ENCODE measurements at regions not wholly inside any gene's neighbourhood (a gene's known extent, or its start where the extent isn't known, plus 50 kb on each side); places are given as distances from the start of the nearest gene placed in this dataset.
"Not testable (repeated sequence)": the region's sequence is repeated elsewhere in the genome, so short reads cannot be mapped to it uniquely, and the experiment has no call there.

- no peak for ATAC-seq
- TF ChIP-seq ZNF8 (CRISPR knock-in tag; IDR thresholded peaks at IDR 0.05) (no peak), OSR1 (CRISPR knock-in tag; IDR thresholded peaks at IDR 0.05) (no peak), PPARA (CRISPR knock-in tag; IDR thresholded peaks at IDR 0.05; ENCODE audit: borderline replicate concordance) (no peak), ESRRG (CRISPR knock-in tag; IDR thresholded peaks at IDR 0.05) (no peak), ZNF565 (CRISPR knock-in tag; conservative IDR thresholded peaks at IDR 0.05; ENCODE audit: low read depth) (no peak), TOX (CRISPR knock-in tag; IDR thresholded peaks at IDR 0.05; ENCODE audit: borderline replicate concordance) (no peak), ZFP30 (CRISPR knock-in tag; IDR thresholded peaks at IDR 0.05) (no peak)
Measured at GRCh38 chr9:106487266-106487665, 375.7 kb upstream of the ZNF462 start.

GRCh38 chr9:106492126-106492525, 370.8 kb upstream of the ZNF462 start:
- ATAC-seq, result not testable (repeated sequence)

DNA sequence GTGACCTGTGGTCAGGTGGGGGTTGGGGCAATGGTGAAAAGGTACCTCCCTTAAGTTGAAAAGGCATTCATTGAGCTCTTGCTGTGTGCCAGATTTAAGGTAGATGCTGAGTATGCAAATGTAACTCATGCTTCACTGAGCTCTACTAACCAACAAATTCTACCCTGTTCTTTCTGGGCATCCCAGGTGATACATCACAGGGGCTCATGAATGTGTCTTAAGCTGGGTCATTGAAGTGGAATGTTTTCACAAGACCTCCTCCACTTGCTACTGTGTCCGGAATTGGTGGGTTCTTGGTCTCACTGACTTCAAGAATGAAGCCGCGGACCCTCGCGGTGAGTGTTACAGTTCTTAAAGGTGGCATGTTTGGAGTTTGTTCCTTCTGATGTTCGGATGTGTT, 362.8 kb upstream of the ZNF462 start:
- no peak for ATAC-seq

GRCh38 chr9:106501210-106501609, 361.8 kb upstream of the ZNF462 start:
- not testable (repeated sequence) for ATAC-seq

More for the DNA sequence above, 362.8 kb upstream of the ZNF462 start:
- no peak for TF ChIP-seq TCF4 (CRISPR knock-in tag; IDR thresholded peaks at IDR 0.05; ENCODE audit: borderline replicate concordance)
- TF ChIP-seq ZC3H10 (CRISPR knock-in tag; IDR thresholded peaks at IDR 0.05), result no peak
- TF ChIP-seq ZNF8 (CRISPR knock-in tag; IDR thresholded peaks at IDR 0.05), result no peak
- TF ChIP-seq, protein P1, sequence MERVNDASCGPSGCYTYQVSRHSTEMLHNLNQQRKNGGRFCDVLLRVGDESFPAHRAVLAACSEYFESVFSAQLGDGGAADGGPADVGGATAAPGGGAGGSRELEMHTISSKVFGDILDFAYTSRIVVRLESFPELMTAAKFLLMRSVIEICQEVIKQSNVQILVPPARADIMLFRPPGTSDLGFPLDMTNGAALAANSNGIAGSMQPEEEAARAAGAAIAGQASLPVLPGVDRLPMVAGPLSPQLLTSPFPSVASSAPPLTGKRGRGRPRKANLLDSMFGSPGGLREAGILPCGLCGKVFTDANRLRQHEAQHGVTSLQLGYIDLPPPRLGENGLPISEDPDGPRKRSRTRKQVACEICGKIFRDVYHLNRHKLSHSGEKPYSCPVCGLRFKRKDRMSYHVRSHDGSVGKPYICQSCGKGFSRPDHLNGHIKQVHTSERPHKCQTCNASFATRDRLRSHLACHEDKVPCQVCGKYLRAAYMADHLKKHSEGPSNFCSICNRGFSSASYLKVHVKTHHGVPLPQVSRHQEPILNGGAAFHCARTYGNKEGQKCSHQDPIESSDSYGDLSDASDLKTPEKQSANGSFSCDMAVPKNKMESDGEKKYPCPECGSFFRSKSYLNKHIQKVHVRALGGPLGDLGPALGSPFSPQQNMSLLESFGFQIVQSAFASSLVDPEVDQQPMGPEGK (CRISPR knock-in tag; IDR thresholded peaks at IDR 0.05; ENCODE audit: borderline replicate concordance), result no peak
- TF ChIP-seq ZFP3 (CRISPR knock-in tag; IDR thresholded peaks at IDR 0.05), result no peak
- TF ChIP-seq RARB (CRISPR knock-in tag; IDR thresholded peaks at IDR 0.05), result no peak
- no peak for TF ChIP-seq ZNF565 (CRISPR knock-in tag; conservative IDR thresholded peaks at IDR 0.05; ENCODE audit: low read depth)
- no peak for TF ChIP-seq CSRNP3 (CRISPR knock-in tag; IDR thresholded peaks at IDR 0.05)

- no peak for TF ChIP-seq ZNF565 (CRISPR knock-in tag; conservative IDR thresholded peaks at IDR 0.05; ENCODE audit: low read depth)
- TF ChIP-seq ZC3H10 (CRISPR knock-in tag; IDR thresholded peaks at IDR 0.05), result no peak
- no peak for TF ChIP-seq CSRNP3 (CRISPR knock-in tag; IDR thresholded peaks at IDR 0.05)
- TF ChIP-seq TCF4 (CRISPR knock-in tag; IDR thresholded peaks at IDR 0.05; ENCODE audit: borderline replicate concordance), result no peak
- no peak for TF ChIP-seq ZNF8 (CRISPR knock-in tag; IDR thresholded peaks at IDR 0.05)
- TF ChIP-seq ZNF70 (CRISPR knock-in tag; IDR thresholded peaks at IDR 0.05), result no peak
- no peak for TF ChIP-seq ISL1 (CRISPR knock-in tag; IDR thresholded peaks at IDR 0.05)
- TF ChIP-seq OSR1 (CRISPR knock-in tag; IDR thresholded peaks at IDR 0.05), result no peak
- TF ChIP-seq, protein P2, sequence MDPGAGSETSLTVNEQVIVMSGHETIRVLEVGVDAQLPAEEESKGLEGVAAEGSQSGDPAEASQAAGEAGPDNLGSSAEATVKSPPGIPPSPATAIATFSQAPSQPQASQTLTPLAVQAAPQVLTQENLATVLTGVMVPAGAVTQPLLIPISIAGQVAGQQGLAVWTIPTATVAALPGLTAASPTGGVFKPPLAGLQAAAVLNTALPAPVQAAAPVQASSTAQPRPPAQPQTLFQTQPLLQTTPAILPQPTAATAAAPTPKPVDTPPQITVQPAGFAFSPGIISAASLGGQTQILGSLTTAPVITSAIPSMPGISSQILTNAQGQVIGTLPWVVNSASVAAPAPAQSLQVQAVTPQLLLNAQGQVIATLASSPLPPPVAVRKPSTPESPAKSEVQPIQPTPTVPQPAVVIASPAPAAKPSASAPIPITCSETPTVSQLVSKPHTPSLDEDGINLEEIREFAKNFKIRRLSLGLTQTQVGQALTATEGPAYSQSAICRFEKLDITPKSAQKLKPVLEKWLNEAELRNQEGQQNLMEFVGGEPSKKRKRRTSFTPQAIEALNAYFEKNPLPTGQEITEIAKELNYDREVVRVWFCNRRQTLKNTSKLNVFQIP (CRISPR knock-in tag; IDR thresholded peaks at IDR 0.05; ENCODE audit: borderline replicate concordance, low read depth), result no peak
- TF ChIP-seq, protein P1 (CRISPR knock-in tag; IDR thresholded peaks at IDR 0.05; ENCODE audit: borderline replicate concordance), result no peak
- no peak for TF ChIP-seq RARB (CRISPR knock-in tag; IDR thresholded peaks at IDR 0.05)
- TF ChIP-seq ESRRG (CRISPR knock-in tag; IDR thresholded peaks at IDR 0.05), result no peak
- TF ChIP-seq TOX (CRISPR knock-in tag; IDR thresholded peaks at IDR 0.05; ENCODE audit: borderline replicate concordance), result no peak
- TF ChIP-seq PPARA (CRISPR knock-in tag; IDR thresholded peaks at IDR 0.05; ENCODE audit: borderline replicate concordance), result no peak
- TF ChIP-seq, protein P3, sequence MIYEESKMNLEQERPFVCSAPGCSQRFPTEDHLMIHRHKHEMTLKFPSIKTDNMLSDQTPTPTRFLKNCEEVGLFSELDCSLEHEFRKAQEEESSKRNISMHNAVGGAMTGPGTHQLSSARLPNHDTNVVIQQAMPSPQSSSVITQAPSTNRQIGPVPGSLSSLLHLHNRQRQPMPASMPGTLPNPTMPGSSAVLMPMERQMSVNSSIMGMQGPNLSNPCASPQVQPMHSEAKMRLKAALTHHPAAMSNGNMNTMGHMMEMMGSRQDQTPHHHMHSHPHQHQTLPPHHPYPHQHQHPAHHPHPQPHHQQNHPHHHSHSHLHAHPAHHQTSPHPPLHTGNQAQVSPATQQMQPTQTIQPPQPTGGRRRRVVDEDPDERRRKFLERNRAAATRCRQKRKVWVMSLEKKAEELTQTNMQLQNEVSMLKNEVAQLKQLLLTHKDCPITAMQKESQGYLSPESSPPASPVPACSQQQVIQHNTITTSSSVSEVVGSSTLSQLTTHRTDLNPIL (CRISPR knock-in tag; IDR thresholded peaks at IDR 0.05; ENCODE audit: low read depth), result no peak
- no peak for TF ChIP-seq CSDC2 (CRISPR knock-in tag; IDR thresholded peaks at IDR 0.05)
- no peak for TF ChIP-seq BACH2 (CRISPR knock-in tag; IDR thresholded peaks at IDR 0.05; ENCODE audit: borderline replicate concordance)
- no peak for TF ChIP-seq ZFP30 (CRISPR knock-in tag; IDR thresholded peaks at IDR 0.05)
- ATAC-seq, result no peak
Measured at GRCh38 chr9:106502930-106503329, 360.0 kb upstream of the ZNF462 start.
